ENCODE measurements at regions not wholly inside any gene's neighbourhood (a gene's known extent, or its start where the extent isn't known, plus 50 kb on each side); places are given as distances from the start of the nearest gene placed in this dataset.
"Not testable (repeated sequence)": the region's sequence is repeated elsewhere in the genome, so short reads cannot be mapped to it uniquely, and the experiment has no call there.

DNA sequence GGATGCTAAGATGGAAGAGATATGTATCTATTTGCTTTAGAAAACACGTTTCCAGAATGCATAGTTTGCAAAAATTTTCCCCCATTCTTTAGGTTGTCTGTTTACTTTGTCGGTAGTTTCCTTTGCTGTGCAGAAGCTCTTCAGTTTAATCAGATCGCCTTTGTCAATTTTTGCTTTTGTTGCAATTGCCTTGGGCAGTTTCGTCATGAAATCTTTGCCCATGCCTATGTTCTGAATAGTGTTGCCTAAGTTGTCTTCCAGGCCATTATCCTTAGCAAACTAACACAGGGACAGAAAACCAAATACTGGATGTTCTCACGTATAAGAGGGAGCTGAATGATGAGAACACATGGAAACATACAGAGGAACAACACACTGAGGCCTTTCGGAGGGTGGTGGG, 454.2 kb upstream of the SLC35B3 start:
- Histone ChIP-seq H3K27ac (no peak overlapping the region), H3K4me3 (no peak overlapping the region)

DNA sequence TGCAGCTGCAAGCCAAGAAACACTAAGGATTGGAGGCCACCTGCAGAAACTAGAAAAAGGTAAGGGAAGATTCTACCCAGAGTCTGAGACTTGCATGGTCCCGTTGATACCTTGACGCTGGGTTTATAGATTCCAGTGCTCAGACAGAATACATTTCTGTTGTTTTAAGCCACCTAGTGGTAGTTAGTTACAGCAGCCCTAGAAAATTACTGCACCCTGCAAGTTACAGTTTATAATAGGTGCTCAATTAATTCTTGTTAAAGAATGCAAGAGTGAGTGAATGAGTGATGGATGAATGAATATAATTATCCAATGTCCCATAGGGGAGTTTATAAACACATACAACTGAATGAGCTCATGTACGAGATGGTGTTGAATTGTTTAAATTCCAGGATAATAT, 453.1 kb upstream of the SLC35B3 start:
- Histone ChIP-seq H3K4me3 (no peak overlapping the region), H3K27ac (no peak overlapping the region)

DNA sequence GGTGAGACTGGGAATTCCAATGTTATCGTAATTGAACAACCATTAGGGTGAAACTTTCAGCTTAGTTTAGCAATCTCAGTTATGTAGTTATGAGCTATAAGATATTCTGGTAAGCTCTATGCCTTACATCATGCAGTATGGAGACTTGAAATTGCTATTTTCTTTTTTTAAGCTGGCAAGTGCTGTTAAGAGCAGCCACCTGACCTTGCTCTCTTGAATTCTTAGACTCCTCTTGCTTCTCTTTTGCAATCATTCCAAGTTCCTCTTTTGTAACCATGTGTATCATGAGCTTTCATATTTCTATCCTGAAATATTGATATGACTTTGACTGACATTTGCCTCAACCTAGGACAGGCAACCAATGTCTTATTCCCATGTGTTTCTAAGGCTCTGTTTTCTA, 446.3 kb upstream of the SLC35B3 start:
- Histone ChIP-seq H3K4me3 (no peak overlapping the region), H3K27ac (no peak overlapping the region)

DNA sequence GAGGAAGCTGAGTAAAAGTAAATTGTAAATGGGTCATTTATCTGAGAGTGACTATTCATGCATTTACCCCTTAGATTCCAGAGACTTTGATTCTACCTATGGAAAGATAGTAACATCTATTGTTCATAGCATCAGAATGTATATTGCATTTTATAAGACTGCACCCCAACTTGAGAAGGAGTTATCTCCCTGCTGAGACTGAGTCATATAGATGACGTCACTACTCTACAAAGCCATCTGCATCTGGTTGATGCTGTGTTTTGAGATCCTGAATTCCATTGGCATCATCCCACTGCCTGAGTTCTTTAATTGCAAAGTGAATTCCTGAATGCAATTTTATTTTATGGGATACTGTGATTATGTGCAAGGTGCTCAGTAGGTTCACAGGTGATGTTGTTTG, 444.0 kb upstream of the SLC35B3 start:
- no peak overlapping the region for H3K27ac ChIP-seq
- no peak overlapping the region for H3K4me3 ChIP-seq

DNA sequence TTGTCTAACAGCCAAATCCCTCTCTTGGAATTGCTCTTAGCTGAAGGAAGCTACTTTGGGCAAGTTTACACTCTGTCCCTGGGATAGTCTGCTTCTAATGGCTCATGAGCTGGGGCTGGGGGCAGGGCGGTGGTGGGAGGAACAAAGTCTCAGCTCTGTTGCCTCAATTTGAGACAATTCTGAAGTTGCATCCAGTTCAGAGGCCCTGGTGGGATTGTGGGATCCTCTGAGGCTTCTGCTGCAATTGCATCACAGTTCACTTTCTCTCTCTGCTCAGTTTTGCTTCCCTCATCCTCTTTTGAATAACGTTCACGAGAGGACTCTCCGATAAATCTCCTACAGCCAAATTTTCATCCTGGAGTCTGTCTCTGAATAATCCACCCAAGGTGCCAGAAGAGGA, 440.6 kb upstream of the SLC35B3 start:
- H3K27ac ChIP-seq: no peak overlapping the region

DNA sequence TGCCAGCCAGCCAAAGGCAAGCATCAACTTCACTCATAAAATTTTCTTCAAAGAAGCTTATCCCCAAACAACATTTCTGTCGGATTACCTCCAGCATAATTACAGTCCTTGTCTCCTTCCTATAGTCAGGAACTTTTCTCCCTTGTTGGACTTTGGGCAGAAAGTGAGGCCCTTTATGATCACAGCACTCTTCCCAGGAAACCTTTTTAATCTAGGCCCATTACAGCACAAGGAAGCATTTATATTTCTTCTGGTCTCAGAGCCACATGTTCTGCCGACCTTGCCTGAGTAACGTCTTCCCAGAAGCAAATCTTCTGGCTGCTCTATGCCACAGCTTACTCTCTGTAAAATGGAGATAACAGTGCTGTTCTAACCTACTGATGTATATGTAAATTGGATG, 437.2 kb upstream of the SLC35B3 start:
- Histone ChIP-seq H3K27ac (no peak overlapping the region), H3K4me3 (no peak overlapping the region)

More for the DNA sequence above, 440.6 kb upstream of the SLC35B3 start:
- no peak overlapping the region for H3K4me3 ChIP-seq

DNA sequence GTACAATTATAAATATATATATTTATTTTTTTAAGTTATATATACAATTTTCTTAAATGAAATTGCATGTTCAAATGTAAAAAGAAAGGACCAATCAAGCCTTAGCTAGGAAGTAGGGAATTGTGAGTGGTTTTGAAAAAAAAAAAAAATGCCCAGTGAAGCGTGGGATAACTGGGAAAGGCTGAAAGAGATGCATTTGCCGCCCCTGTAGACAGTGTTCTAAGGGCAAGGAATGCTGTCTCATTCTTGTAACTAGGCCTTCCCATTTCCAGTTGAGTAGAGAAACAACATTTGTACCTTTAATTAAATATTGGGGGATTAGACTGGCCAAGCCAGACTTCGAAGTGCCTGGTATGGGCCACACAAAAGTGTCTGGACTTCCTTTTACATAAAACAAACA, 430.1 kb upstream of the SLC35B3 start:
- Histone ChIP-seq H3K4me3 (no peak overlapping the region), H3K27ac (no peak overlapping the region)

DNA sequence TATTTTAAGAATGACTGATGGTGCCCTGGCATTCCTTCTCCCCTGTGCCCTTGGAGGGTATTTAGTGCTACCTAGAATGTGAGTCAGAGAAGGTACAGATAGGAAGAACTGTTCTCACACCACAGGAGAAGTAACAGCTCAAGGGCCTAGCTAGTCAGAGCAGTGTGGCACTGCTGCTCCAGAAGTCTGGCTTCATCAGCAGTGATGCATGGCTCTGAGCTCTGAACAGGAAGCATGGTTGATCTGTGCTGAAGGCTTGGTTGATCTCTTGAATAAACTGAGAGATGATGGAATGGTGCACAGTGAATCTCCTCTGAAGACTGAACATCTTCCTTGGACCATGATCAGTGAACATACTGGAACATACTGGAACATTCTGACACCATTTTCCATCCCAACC, 425.3 kb upstream of the SLC35B3 start:
- Histone ChIP-seq H3K4me3 (no peak overlapping the region), H3K27ac (no peak overlapping the region)

DNA sequence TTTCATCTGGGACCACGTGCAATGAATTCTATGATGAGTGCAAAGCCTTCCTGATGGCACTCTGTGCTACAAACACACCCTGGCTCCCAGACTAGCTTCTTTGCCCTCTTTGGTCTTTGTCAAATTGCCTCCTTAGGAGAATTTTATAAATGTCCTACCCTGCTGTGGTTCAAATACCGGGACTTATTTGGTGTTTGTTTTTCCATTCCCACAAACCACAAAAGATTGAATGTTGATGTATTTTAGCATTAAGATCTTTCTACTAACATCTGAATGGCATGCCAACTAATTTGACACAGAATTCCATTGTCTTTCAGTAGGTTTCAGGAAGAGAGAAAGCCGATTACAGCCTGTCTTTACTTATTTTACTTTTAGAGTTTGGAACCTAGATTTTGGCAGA, 424.2 kb upstream of the SLC35B3 start:
- no peak overlapping the region for H3K27ac ChIP-seq
- H3K4me3 ChIP-seq: no peak overlapping the region

DNA sequence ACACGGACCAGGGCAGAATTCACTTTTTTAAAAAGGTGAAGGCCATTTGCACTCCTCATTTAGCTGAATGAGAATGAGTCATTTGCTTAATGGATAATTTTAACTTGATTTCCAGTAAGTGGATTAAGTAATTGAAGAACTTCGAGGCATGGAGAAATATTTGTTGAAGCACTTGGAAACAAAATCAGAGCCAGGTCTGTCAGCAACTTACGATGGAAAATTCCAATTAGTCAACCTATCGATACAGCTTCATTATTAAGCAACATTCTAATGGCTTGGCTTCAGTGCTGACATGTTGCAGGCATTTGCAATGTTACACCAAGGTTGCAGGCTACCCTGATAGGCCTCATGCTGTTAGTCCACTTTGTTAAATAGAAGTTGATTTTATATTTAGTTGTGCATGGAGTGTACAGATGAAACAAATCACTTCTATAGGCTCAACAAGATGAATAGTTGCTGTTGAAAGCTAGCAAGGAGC, 423.5 kb upstream of the SLC35B3 start:
- H3K27ac ChIP-seq: no peak overlapping the region
- H3K4me3 ChIP-seq: no peak overlapping the region

DNA sequence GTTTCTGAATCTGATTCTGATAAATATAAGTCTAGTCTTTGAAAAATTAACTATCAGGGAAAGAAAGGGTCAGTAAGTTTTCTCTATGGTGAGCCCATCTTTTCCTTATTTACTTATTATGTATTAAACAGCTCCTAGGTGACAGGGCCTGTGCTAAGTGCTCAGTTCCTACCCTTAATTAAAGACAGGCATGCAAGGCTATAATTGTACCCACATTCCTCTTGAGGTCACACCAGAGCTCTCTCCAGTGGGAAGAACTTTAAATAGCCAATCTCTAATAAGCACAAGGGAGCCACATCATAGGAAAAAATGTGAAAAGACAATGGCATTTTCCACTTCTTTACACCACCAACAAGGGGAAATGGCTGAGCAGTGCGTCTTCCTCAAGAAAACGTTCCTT, 421.8 kb upstream of the SLC35B3 start:
- no peak overlapping the region for H3K4me3 ChIP-seq

DNA sequence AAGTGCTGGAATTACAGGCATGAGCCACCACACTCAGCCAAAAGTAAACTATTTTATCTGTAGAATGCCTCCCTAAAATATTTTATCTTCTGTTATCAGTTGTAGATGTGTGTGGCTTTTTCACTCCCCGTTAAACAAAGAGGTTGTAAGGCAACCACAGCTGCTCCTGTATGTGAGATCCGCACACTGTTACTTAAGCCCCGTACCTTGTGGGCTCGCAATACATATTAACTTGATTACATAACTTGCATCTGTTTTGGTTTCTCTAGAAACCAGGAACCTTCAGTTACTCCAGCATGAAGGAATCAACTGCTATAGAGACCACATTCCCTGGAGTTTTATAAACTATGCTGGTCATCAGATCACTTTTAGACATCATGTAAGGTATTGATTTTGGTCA, 420.1 kb upstream of the SLC35B3 start:
- Histone ChIP-seq H3K27ac (no peak overlapping the region), H3K4me3 (no peak overlapping the region)

More for the DNA sequence above, 421.8 kb upstream of the SLC35B3 start:
- H3K27ac ChIP-seq: peak overlapping the region in 2 of 21 experiments; percentile 38 to 42

DNA sequence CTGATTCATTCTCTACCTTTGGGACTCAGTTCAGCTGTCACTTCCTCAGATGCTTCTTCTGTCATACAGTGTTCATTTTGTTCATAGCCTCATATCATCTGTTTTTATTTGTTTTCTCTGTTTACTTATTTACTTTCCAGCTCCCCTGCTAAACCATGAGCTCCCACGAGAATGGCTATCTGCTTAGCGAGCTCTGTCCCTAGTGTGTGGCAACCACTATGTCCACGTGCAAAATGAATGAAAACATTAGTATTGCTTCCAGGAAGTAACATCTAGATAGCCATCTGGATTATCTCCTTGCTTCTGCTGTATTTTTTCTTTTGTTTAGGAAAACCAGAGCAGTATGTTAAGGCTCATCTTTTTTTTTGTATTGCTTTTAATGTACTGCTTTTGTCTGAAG, 417.0 kb upstream of the SLC35B3 start:
- H3K4me3 ChIP-seq: no peak overlapping the region
- no peak overlapping the region for H3K27ac ChIP-seq

DNA sequence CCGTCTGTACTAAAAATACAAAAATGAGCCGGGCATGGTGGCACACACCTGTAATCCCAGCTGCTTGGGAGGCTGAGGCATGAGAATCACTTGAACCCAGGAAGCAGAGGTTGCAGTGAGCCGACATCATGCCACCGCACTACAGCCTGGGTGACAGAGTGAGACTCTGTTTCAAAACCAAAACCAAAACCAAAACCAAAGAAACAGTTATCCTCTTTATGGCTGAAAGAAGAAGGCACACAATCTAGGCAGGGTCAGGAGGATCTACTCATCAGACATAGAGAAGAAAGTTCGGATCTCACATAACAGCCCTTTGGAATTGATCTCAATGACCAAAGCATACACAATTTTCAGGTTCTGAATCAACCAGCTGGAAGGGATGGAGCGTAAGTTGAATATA, 411.3 kb upstream of the SLC35B3 start:
- H3K4me3 ChIP-seq, H3K27ac ChIP-seq: not testable (repeated sequence)

DNA sequence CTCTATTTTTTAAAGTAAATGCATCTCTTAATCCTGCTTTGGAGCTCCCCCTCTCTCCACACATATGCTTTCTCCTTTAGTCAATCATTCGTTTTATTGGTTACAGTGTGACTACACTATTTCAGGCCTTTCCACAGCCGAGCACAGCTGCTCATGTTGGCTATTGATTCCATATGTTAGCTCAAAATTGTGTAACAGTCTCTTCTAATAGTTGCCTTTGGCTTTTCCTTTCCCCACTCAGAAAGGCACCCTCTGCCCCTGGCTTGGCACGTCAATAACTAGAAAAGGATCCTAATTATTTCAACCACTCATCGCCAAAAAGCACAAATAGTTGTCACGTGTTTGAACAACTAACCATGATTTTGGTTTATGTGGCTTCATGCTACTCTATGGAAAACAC, 410.3 kb upstream of the SLC35B3 start:
- peak overlapping the region in 1 of 21 experiments; percentile 10 for H3K27ac ChIP-seq
- no peak overlapping the region for H3K4me3 ChIP-seq

DNA sequence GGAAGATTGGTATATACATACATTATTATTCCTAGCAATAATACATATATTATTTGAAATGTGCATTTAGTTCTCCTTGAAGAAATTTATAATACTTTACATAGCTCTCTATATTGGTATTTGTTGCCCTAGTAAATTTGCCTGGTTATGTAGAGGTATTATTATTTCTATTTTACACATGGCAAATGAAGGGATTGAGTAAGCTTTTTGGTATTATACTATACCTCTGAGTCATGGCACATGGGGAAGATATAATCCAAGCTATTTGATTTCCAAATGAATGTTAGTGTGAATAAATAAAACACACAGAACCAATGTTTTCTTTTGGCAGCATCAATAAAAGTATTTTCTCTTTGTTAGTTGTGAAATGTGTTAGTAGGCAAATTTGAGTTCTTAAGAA, 409.6 kb upstream of the SLC35B3 start:
- H3K4me3 ChIP-seq: no peak overlapping the region
- H3K27ac ChIP-seq: no peak overlapping the region

DNA sequence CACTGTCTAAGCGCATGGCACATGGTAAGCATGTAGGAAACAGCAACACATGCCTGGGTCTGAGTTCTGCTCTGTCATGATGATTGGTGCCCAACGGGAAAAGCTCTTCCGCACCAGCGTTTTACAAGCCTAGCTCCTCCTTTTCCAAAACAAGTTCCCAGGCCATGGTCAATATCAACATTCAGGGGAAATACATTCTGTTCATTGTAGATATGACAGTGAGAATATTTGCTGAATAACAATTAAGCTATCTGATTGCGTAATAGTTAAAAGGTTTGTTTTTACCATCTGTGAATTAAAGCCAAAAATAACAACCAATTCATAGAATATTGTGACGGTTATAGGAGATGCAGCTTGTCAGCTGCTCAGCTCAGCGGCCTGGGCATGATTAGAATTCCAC, 404.3 kb upstream of the SLC35B3 start:
- Histone ChIP-seq H3K27ac (no peak overlapping the region), H3K4me3 (no peak overlapping the region)

DNA sequence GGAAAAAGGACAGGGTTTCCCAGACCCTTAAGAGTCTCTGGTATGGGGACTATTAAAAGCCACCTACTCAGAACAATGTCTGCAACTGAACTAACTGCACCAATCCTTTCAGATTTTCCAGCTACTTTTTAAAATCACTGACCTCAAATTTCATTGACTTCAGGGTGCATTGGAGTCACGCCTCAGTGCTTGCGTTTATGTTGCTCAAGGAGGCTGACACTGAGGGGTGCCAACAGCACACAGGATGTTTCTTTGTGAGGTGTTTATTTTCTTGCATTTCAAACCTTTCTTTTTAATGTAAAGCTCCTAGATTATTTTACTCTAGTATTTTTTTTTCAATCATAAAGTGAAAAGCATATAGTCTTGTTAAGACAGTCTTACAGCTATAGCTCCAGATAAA, 402.0 kb upstream of the SLC35B3 start:
- Histone ChIP-seq H3K4me3 (no peak overlapping the region), H3K27ac (no peak overlapping the region)

DNA sequence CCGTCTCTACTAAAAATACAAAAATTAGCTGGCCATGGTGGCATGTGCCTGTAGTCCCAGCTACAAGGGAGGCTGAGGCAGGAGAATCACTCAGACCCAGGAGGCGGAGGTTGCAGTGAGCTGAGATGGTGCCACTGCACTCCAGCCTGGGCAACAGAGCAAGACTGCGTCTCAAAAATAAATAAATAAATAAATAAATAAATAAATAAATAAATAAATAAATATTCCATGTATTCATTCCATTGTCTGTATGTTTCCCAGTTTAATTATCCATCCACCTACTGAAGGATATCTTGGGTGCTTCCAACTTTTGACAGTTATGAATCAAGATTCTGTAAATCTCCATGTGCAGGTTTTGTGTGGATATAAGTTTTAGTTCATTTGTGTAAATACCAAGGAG, 397.4 kb upstream of the SLC35B3 start:
- H3K27ac ChIP-seq, H3K4me3 ChIP-seq: not testable (repeated sequence)

DNA sequence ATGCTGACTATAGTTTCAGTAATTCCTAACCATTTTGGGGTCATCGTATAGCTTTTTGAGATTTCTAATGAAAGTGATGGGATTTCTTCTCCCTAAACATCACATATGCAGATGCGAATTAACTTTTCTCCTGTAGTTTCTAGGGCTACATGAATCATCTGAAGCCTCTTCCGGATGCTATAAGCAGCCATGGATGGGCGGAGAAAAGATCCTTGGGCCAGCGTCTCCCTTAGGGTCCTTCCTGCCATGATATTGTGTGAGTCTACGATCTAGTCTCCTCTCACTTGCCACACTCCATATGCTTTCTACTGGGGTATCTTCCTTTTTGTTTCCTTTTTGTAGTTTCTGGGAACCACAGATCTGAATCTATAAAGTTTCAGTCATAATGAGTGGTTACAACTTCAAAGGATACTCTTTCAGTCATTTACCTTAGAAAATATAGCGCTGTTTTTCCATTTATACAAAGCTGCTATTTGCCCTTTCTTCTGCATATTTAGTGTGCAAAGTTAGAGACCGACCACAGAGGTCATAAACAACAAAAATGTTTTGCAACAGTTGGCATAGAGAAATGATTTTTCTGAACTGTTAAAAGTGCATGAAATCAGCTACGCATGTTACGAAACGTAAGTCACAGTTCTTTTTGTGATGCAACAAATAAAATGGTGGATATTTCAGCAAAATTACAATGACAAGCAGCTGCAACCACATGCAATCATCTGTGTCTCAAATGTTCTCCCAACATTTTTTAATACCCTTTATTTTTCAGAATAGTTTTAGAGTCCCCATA, 396.2 kb upstream of the SLC35B3 start:
- H3K27ac ChIP-seq: no peak overlapping the region
- no peak overlapping the region for H3K4me3 ChIP-seq

DNA sequence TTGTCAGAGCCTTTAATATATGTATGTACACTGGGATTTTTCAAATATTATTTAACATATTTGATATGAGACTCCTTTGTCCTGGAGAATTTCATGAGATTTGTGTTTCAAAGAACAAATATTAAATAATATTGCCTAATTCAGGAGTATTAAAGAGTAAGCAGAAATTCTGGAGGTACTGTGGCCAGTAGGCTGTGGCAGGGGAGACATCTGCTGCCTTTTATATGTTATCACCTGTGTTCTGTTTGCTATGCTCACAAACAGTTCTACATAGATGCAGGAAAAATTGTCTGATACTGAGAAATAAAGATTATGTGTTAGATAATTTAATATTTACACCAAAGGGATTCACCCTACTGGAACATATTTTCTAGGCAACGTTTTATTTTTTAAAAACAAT, 395.4 kb upstream of the SLC35B3 start:
- Histone ChIP-seq H3K27ac (no peak overlapping the region), H3K4me3 (no peak overlapping the region)

DNA sequence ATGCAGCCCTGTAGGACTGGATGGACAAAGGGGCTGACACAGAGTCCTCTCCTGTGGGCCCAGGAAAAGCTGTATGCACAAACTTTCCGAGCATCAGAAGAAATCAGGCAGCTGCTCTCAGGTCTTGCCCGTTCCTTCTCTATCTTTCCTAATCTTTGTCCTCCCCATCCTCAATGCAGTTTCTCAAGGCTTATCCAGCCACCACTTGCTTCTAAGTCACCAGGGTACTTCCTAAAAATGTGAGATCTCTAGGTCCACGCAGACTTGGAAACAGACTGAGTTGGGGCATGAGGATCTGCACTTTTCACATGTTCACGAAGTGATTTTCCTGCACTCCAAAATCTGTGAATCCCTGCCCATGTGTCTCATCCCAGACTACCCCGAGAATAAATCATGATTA, 394.5 kb upstream of the SLC35B3 start:
- no peak overlapping the region for H3K27ac ChIP-seq
- no peak overlapping the region for H3K4me3 ChIP-seq

All from skin epidermis (tissue), 12 donors.